GM18499 (cell line): ENCODE measurements at regions not wholly inside any gene's neighbourhood (a gene's known extent, or its start where the extent isn't known, plus 50 kb on each side); places are given as distances from the start of the nearest gene placed in this dataset.
A peak's percentile ranks its signal among the peaks of the same experiment; 100 is the strongest.
"Not testable (repeated sequence)": the region's sequence is repeated elsewhere in the genome, so short reads cannot be mapped to it uniquely, and the experiment has no call there.

Experiments used
- ATAC-seq: cut with Tn5 transposase; IDR thresholded peaks from one replicate; pipeline ENCODE4 v1.9.1; 2021; ENCODE audit warnings: moderate number of reproducible peaks; ENCODE audit not compliant: insufficient read depth, unreplicated experiment

GRCh38 chr6:79396625-79397024, 140.6 kb downstream of the LCA5 start:
- ATAC-seq: no peak

GRCh38 chr6:79394690-79395089, 142.5 kb downstream of the LCA5 start:
- no peak for ATAC-seq

GRCh38 chr6:79392094-79392493, 145.1 kb downstream of the LCA5 start:
- no peak for ATAC-seq

- no peak for ATAC-seq
Measured at GRCh38 chr6:79391480-79391879, 145.8 kb downstream of the LCA5 start.

GRCh38 chr6:79385893-79386292, 151.3 kb downstream of the LCA5 start:
- no peak for ATAC-seq

- ATAC-seq: no peak
Measured at GRCh38 chr6:79385333-79385732, 150.9 kb upstream of the HMGN3 start.

- no peak for ATAC-seq
Measured at GRCh38 chr6:79384845-79385244, 150.4 kb upstream of the HMGN3 start.

- no peak for ATAC-seq
Measured at GRCh38 chr6:79378957-79379356, 144.5 kb upstream of the HMGN3 start.

GRCh38 chr6:79377888-79378348, 143.4 kb upstream of the HMGN3 start:
- no peak for ATAC-seq

- no peak for ATAC-seq
Measured at GRCh38 chr6:79377047-79377446, 142.6 kb upstream of the HMGN3 start.

- ATAC-seq: no peak
Measured at GRCh38 chr6:79375635-79376337, 141.3 kb upstream of the HMGN3 start.

- ATAC-seq: no peak
Measured at GRCh38 chr6:79374308-79374707, 139.8 kb upstream of the HMGN3 start.

GRCh38 chr6:79373880-79374279, 139.4 kb upstream of the HMGN3 start:
- ATAC-seq: no peak

GRCh38 chr6:79373246-79373645, 138.8 kb upstream of the HMGN3 start:
- ATAC-seq: no peak

- no peak for ATAC-seq
Measured at GRCh38 chr6:79372757-79373156, 138.3 kb upstream of the HMGN3 start.

- ATAC-seq: no peak
Measured at GRCh38 chr6:79369026-79369425, 134.5 kb upstream of the HMGN3 start.

- ATAC-seq: not testable (repeated sequence)
Measured at GRCh38 chr6:79363441-79363840, 129.0 kb upstream of the HMGN3 start.

GRCh38 chr6:79361074-79361473, 126.6 kb upstream of the HMGN3 start:
- ATAC-seq: not testable (repeated sequence)

GRCh38 chr6:79353226-79353625, 118.7 kb upstream of the HMGN3 start:
- no peak for ATAC-seq

- no peak for ATAC-seq
Measured at GRCh38 chr6:79338493-79338892, 104.0 kb upstream of the HMGN3 start.

GRCh38 chr6:79335133-79335674, 100.7 kb upstream of the HMGN3 start:
- peak; percentile 88 for ATAC-seq

- ATAC-seq: no peak
Measured at GRCh38 chr6:79334674-79335073, 100.2 kb upstream of the HMGN3 start.
